Upper lobe of left lung (tissue), 4 donors: ENCODE measurements at regions not wholly inside any gene's neighbourhood (a gene's known extent, or its start where the extent isn't known, plus 50 kb on each side); places are given as distances from the start of the nearest gene placed in this dataset.

Experiments
- EP300 ChIP-seq, 4 donors: sonication (generic); formaldehyde crosslinking; IDR thresholded peaks; one replicate each; pipeline ENCODE4 v1.5.1; 2017; ENCODE audit warnings: antibody characterized with exemption in 4 of 4, control low read depth in 2 of 4
- POLR2AphosphoS5 ChIP-seq, 2 donors: sonication (generic); formaldehyde crosslinking; IDR thresholded peaks; one replicate each; pipeline ENCODE4 v1.5.1; 2017; ENCODE audit warnings: antibody characterized with exemption in 2 of 2
- TF ChIP-seq, protein P1 (sequence below), 6 experiments: fragments of 450-650 bp in 4 of 6; fragments of 200-600 bp in 2 of 6; sonication (generic) in 2 of 6; IDR thresholded peaks; one replicate each; pipeline ENCODE4 v1.5.1; 2016 to 2019; ENCODE audit warnings: antibody characterized with exemption in 6 of 6

DNA sequence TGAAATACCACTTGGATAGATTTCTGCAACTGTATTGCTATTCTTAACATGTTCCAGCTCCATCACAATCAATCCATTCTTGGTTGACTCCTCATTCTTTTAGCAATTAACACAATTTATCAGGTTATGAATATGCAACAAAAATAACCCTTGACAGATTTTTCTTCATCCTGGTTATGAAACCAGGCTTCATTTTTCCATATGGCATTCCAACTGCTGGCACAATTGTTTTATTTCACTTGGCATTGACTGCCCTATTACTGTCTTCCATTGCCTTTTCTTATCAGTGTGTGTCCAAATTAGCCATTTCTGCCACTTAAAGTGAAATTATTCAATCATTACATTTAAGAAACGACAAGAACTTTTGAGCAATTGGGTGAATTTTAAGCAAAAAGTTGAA is 388.8 kb upstream of the EPHA5 start:
- no peak for TF ChIP-seq POLR2AphosphoS5 (IDR thresholded peaks at IDR 0.05)
- TF ChIP-seq, protein P1, sequence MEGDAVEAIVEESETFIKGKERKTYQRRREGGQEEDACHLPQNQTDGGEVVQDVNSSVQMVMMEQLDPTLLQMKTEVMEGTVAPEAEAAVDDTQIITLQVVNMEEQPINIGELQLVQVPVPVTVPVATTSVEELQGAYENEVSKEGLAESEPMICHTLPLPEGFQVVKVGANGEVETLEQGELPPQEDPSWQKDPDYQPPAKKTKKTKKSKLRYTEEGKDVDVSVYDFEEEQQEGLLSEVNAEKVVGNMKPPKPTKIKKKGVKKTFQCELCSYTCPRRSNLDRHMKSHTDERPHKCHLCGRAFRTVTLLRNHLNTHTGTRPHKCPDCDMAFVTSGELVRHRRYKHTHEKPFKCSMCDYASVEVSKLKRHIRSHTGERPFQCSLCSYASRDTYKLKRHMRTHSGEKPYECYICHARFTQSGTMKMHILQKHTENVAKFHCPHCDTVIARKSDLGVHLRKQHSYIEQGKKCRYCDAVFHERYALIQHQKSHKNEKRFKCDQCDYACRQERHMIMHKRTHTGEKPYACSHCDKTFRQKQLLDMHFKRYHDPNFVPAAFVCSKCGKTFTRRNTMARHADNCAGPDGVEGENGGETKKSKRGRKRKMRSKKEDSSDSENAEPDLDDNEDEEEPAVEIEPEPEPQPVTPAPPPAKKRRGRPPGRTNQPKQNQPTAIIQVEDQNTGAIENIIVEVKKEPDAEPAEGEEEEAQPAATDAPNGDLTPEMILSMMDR (IDR thresholded peaks at IDR 0.05) = no peak
- TF ChIP-seq EP300 (IDR thresholded peaks at IDR 0.05) = no peak
